ENCODE measurements at regions not wholly inside any gene's neighbourhood (a gene's known extent, or its start where the extent isn't known, plus 50 kb on each side); places are given as distances from the start of the nearest gene placed in this dataset.

GRCh38 chr13:71323266-71323665 is 543.7 kb downstream of the DACH1 start:
- H3K27me3 ChIP-seq (ENCODE audit: control insufficient read depth in 1 of 2, insufficient read depth in 1 of 2, low read length in 2 of 2), result no peaks in the 10 kb centered on the region
- H3K18ac ChIP-seq (ENCODE audit: low read depth in 1 of 2, low read length in 2 of 2), result no peak overlapping the region
- no peaks in the 10 kb centered on the region for H3K4me1 ChIP-seq (ENCODE audit: control insufficient read depth, insufficient read depth, low read depth, low read length)
- H2BK5ac ChIP-seq (ENCODE audit: low read depth, low read length, poor library complexity, severe bottlenecking), result no peak overlapping the region
- H2AK5ac ChIP-seq (ENCODE audit: low read length, severe bottlenecking), result no peak overlapping the region
- H3K4me2 ChIP-seq (ENCODE audit: low read length, poor library complexity, severe bottlenecking), result no peak overlapping the region
- H3K9me3 ChIP-seq (ENCODE audit: control insufficient read depth, low read length), result no peaks in the 10 kb centered on the region
- no peak overlapping the region for H3K4me3 ChIP-seq (ENCODE audit: insufficient read depth in 1 of 2, low read depth in 1 of 2, low read length in 2 of 2)
- H3K23ac ChIP-seq (ENCODE audit: low read length in 2 of 2), result no peak overlapping the region
- H2AFZ ChIP-seq (ENCODE audit: low read depth, low read length), result no peak overlapping the region
- no peak overlapping the region for H4K91ac ChIP-seq (ENCODE audit: low read length)
- H3K36me3 ChIP-seq (ENCODE audit: control insufficient read depth in 1 of 2, insufficient read depth in 2 of 2, low read depth in 1 of 2, low read length in 2 of 2), result no peaks in the 10 kb centered on the region
- H2BK120ac ChIP-seq (ENCODE audit: low read depth, low read length), result no peak overlapping the region
- H4K8ac ChIP-seq (ENCODE audit: low read length), result no peak overlapping the region
- no peak overlapping the region for H3K14ac ChIP-seq (ENCODE audit: low read length in 2 of 2)
- no peak overlapping the region for H3K4ac ChIP-seq (ENCODE audit: low read depth in 1 of 2, low read length in 2 of 2)
- no peak overlapping the region for H2BK15ac ChIP-seq (ENCODE audit: low read depth, poor library complexity, severe bottlenecking)
- no peak overlapping the region for H3K27ac ChIP-seq (ENCODE audit: low read length, poor library complexity, severe bottlenecking)
- H3K9ac ChIP-seq (ENCODE audit: low read length), result no peak overlapping the region
- H2BK12ac ChIP-seq (ENCODE audit: low read length in 2 of 2), result no peak overlapping the region
- DNase-seq, result no peak
- 96% methylated on average over 4 of the region's 5 CpGs for WGBS
- H3K79me1 ChIP-seq (replicated peaks; ENCODE audit: low read length, poor library complexity, severe bottlenecking), result no peaks in the 10 kb centered on the region

DNA sequence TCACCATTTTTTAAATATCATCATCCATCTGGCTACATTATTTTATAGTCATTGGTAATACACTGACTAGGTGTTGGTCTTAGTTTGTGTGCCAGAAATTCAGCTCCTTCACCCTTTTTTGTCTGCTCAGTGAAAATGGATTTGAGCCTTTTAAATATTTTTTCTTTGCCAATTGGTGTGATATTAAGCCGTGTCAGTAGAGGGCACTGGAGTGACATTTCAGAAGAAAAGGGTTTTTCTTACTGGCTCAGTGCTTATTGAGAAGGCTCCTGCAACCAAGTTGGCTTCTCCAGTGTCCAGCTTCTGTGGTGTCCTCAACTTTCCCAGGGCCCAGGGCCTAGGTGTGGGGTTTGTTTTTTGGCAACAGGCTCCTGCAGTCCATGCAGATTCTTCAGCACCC is 546.6 kb downstream of the DACH1 start:
- H2BK120ac ChIP-seq (ENCODE audit: low read depth, low read length), result no peak overlapping the region
- H3K9me3 ChIP-seq (ENCODE audit: control insufficient read depth, low read length), result no peaks in the 10 kb centered on the region
- H4K8ac ChIP-seq (ENCODE audit: low read length), result no peak overlapping the region
- no peak overlapping the region for H2BK12ac ChIP-seq (ENCODE audit: low read length in 2 of 2)
- H3K36me3 ChIP-seq (ENCODE audit: control insufficient read depth in 1 of 2, insufficient read depth in 2 of 2, low read depth in 1 of 2, low read length in 2 of 2), result no peaks in the 10 kb centered on the region
- H2AFZ ChIP-seq (ENCODE audit: low read depth, low read length), result no peak overlapping the region
- no peaks in the 10 kb centered on the region for H3K4me1 ChIP-seq (ENCODE audit: control insufficient read depth, insufficient read depth, low read depth, low read length)
- H3K27ac ChIP-seq (ENCODE audit: low read length, poor library complexity, severe bottlenecking), result no peak overlapping the region
- no peak overlapping the region for H4K91ac ChIP-seq (ENCODE audit: low read length)
- no peaks in the 10 kb centered on the region for H3K79me1 ChIP-seq (replicated peaks; ENCODE audit: low read length, poor library complexity, severe bottlenecking)
- no peak overlapping the region for H2AK5ac ChIP-seq (ENCODE audit: low read length, severe bottlenecking)
- no peak overlapping the region for H3K18ac ChIP-seq (ENCODE audit: low read depth in 1 of 2, low read length in 2 of 2)
- H3K14ac ChIP-seq (ENCODE audit: low read length in 2 of 2), result no peak overlapping the region
- H2BK5ac ChIP-seq (ENCODE audit: low read depth, low read length, poor library complexity, severe bottlenecking), result no peak overlapping the region
- 0% methylated on average over 1 of the region's 1 CpG for WGBS
- H2BK15ac ChIP-seq (ENCODE audit: low read depth, poor library complexity, severe bottlenecking), result no peak overlapping the region
- H3K4ac ChIP-seq (ENCODE audit: low read depth in 1 of 2, low read length in 2 of 2), result no peak overlapping the region
- no peak overlapping the region for H3K9ac ChIP-seq (ENCODE audit: low read length)
- H3K4me3 ChIP-seq (ENCODE audit: insufficient read depth in 1 of 2, low read depth in 1 of 2, low read length in 2 of 2), result no peak overlapping the region
- no peaks in the 10 kb centered on the region for H3K27me3 ChIP-seq (ENCODE audit: control insufficient read depth in 1 of 2, insufficient read depth in 1 of 2, low read length in 2 of 2)
- no peak overlapping the region for H3K23ac ChIP-seq (ENCODE audit: low read length in 2 of 2)
- peak; percentile 14 for DNase-seq
- H3K4me2 ChIP-seq (ENCODE audit: low read length, poor library complexity, severe bottlenecking), result no peak overlapping the region

GRCh38 chr13:71316792-71317363 is 550.1 kb downstream of the DACH1 start:
- Histone ChIP-seq H3K4ac (ENCODE audit: low read depth in 1 of 2, low read length in 2 of 2) (no peak overlapping the region), H2BK12ac (ENCODE audit: low read length in 2 of 2) (no peak overlapping the region), H2AFZ (ENCODE audit: low read depth, low read length) (no peak overlapping the region), H3K9me3 (ENCODE audit: control insufficient read depth, low read length) (no peaks in the 10 kb centered on the region), H3K4me1 (ENCODE audit: control insufficient read depth, insufficient read depth, low read depth, low read length) (no peaks in the 10 kb centered on the region), H3K18ac (ENCODE audit: low read depth in 1 of 2, low read length in 2 of 2) (no peak overlapping the region), H2BK15ac (ENCODE audit: low read depth, poor library complexity, severe bottlenecking) (no peak overlapping the region), H3K27me3 (ENCODE audit: control insufficient read depth in 1 of 2, insufficient read depth in 1 of 2, low read length in 2 of 2) (no peaks in the 10 kb centered on the region), H3K4me2 (ENCODE audit: low read length, poor library complexity, severe bottlenecking) (no peak overlapping the region), H4K91ac (ENCODE audit: low read length) (no peak overlapping the region), H2AK5ac (ENCODE audit: low read length, severe bottlenecking) (no peak overlapping the region), H3K27ac (ENCODE audit: low read length, poor library complexity, severe bottlenecking) (no peak overlapping the region), H4K8ac (ENCODE audit: low read length) (no peak overlapping the region), H3K4me3 (ENCODE audit: insufficient read depth in 1 of 2, low read depth in 1 of 2, low read length in 2 of 2) (no peak overlapping the region), H2BK5ac (ENCODE audit: low read depth, low read length, poor library complexity, severe bottlenecking) (no peak overlapping the region), H3K36me3 (ENCODE audit: control insufficient read depth in 1 of 2, insufficient read depth in 2 of 2, low read depth in 1 of 2, low read length in 2 of 2) (no peaks in the 10 kb centered on the region), H3K9ac (ENCODE audit: low read length) (no peak overlapping the region), H3K79me1 (replicated peaks; ENCODE audit: low read length, poor library complexity, severe bottlenecking) (no peaks in the 10 kb centered on the region), H2BK120ac (ENCODE audit: low read depth, low read length) (no peak overlapping the region), H3K23ac (ENCODE audit: low read length in 2 of 2) (no peak overlapping the region), H3K14ac (ENCODE audit: low read length in 2 of 2) (no peak overlapping the region)
- 80% methylated on average over 2 of the region's 3 CpGs for WGBS
- DNase-seq, result no peak

GRCh38 chr13:71312923-71313322 is 554.1 kb downstream of the DACH1 start:
- no peak overlapping the region for H2BK5ac ChIP-seq (ENCODE audit: low read depth, low read length, poor library complexity, severe bottlenecking)
- no peak overlapping the region for H3K27ac ChIP-seq (ENCODE audit: low read length, poor library complexity, severe bottlenecking)
- no peak overlapping the region for H4K8ac ChIP-seq (ENCODE audit: low read length)
- no peaks in the 10 kb centered on the region for H3K9me3 ChIP-seq (ENCODE audit: control insufficient read depth, low read length)
- no peak overlapping the region for H3K4ac ChIP-seq (ENCODE audit: low read depth in 1 of 2, low read length in 2 of 2)
- no peak overlapping the region for H3K14ac ChIP-seq (ENCODE audit: low read length in 2 of 2)
- no peak overlapping the region for H3K9ac ChIP-seq (ENCODE audit: low read length)
- no peak overlapping the region for H3K4me2 ChIP-seq (ENCODE audit: low read length, poor library complexity, severe bottlenecking)
- no peak for DNase-seq
- no peak overlapping the region for H3K18ac ChIP-seq (ENCODE audit: low read depth in 1 of 2, low read length in 2 of 2)
- H3K4me1 ChIP-seq (ENCODE audit: control insufficient read depth, insufficient read depth, low read depth, low read length), result no peaks in the 10 kb centered on the region
- H2AK5ac ChIP-seq (ENCODE audit: low read length, severe bottlenecking), result no peak overlapping the region
- no peak overlapping the region for H2BK120ac ChIP-seq (ENCODE audit: low read depth, low read length)
- no peak overlapping the region for H3K23ac ChIP-seq (ENCODE audit: low read length in 2 of 2)
- no peak overlapping the region for H2AFZ ChIP-seq (ENCODE audit: low read depth, low read length)
- H3K79me1 ChIP-seq (replicated peaks; ENCODE audit: low read length, poor library complexity, severe bottlenecking), result no peaks in the 10 kb centered on the region
- no peaks in the 10 kb centered on the region for H3K36me3 ChIP-seq (ENCODE audit: control insufficient read depth in 1 of 2, insufficient read depth in 2 of 2, low read depth in 1 of 2, low read length in 2 of 2)
- H4K91ac ChIP-seq (ENCODE audit: low read length), result no peak overlapping the region
- H2BK12ac ChIP-seq (ENCODE audit: low read length in 2 of 2), result no peak overlapping the region
- no peaks in the 10 kb centered on the region for H3K27me3 ChIP-seq (ENCODE audit: control insufficient read depth in 1 of 2, insufficient read depth in 1 of 2, low read length in 2 of 2)
- H2BK15ac ChIP-seq (ENCODE audit: low read depth, poor library complexity, severe bottlenecking), result no peak overlapping the region
- H3K4me3 ChIP-seq (ENCODE audit: insufficient read depth in 1 of 2, low read depth in 1 of 2, low read length in 2 of 2), result no peak overlapping the region
